ACC112 (cell line): ENCODE measurements at regions not wholly inside any gene's neighbourhood (a gene's known extent, or its start where the extent isn't known, plus 50 kb on each side); places are given as distances from the start of the nearest gene placed in this dataset.

Experiments
- H2AFZ ChIP-seq: fragments of 200-600 bp; sonication (generic); one replicate; pipeline ENCODE4 v1.6.0; 2017; ENCODE audit warnings: antibody characterized with exemption, low read length; ENCODE audit not compliant: unreplicated experiment
- H3K27ac ChIP-seq: fragments of 200-600 bp; sonication (generic); 2 replicates; pipeline ENCODE4 v1.5.1; 2014; ENCODE audit warnings: low read depth, mild to moderate bottlenecking, antibody characterized with exemption, low read length, moderate library complexity
- H3K27me3 ChIP-seq: fragments of 200-600 bp; sonication (generic); 2 replicates; pipeline ENCODE4 v1.6.1; 2014; ENCODE audit warnings: mild to moderate bottlenecking, antibody characterized with exemption, low read length, moderate library complexity, mixed read lengths; ENCODE audit not compliant: insufficient read depth
- H3K36me3 ChIP-seq: fragments of 200-600 bp; sonication (generic); 2 replicates; pipeline ENCODE4 v1.6.1; 2016; ENCODE audit warnings: mild to moderate bottlenecking, antibody characterized with exemption, low read length, moderate library complexity, mixed read lengths; ENCODE audit not compliant: insufficient read depth
- H3K4me1 ChIP-seq: fragments of 200-600 bp; sonication (generic); one replicate; pipeline ENCODE4 v1.6.1; 2016; ENCODE audit warnings: low read length, mixed read lengths; ENCODE audit not compliant: insufficient read depth, unreplicated experiment, control insufficient read depth
- H3K4me3 ChIP-seq: fragments of 200-600 bp; sonication (generic); 2 replicates; pipeline ENCODE4 v1.5.1; 2014; ENCODE audit warnings: mild to moderate bottlenecking, low read depth, low read length
- H3K79me2 ChIP-seq: fragments of 200-600 bp; sonication (generic); one replicate; pipeline ENCODE4 v1.6.0; 2016; ENCODE audit warnings: low read length; ENCODE audit not compliant: control insufficient read depth, unreplicated experiment, insufficient read depth

DNA sequence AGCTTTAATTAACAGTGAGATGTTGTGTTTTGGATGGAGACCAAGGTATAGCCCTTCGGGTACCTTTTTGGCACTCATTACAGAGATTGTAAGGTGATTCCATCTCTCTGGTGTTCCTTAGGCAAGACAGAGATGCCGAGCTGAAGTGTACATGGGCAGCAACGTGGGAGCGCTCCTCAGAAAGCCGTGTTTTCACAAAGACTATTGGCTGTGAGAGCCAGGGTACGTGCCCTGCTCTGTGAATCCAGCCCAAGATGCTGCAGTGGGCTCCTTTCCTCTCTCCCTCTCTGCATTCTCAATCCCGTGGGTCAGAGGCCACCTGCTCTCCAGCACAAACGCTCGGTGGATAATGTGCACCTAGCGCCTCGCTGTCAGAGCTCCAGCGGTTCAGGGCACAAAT, 203.0 kb upstream of the EPHA4 start:
- Histone ChIP-seq H3K79me2 (no peaks in the 10 kb centered on the region), H3K27me3 (no peaks in the 10 kb centered on the region), H3K27ac (no peak overlapping the region), H3K4me1 (peaks cover 14% of the 10 kb centered on the region), H2AFZ (no peak overlapping the region), H3K4me3 (no peak overlapping the region), H3K36me3 (no peaks in the 10 kb centered on the region)

- Histone ChIP-seq H3K4me3 (no peak overlapping the region), H3K27me3 (no peaks in the 10 kb centered on the region), H3K36me3 (no peaks in the 10 kb centered on the region), H2AFZ (no peak overlapping the region), H3K4me1 (peaks cover 4% of the 10 kb centered on the region), H3K27ac (no peak overlapping the region), H3K79me2 (no peaks in the 10 kb centered on the region)
These were observed 202.0 kb upstream of the EPHA4 start for GRCh38 chr2:221774136-221774535.

- no peaks in the 10 kb centered on the region for H3K27me3 ChIP-seq
- no peaks in the 10 kb centered on the region for H3K79me2 ChIP-seq
- no peak overlapping the region for H2AFZ ChIP-seq
- H3K36me3 ChIP-seq: no peaks in the 10 kb centered on the region
- peaks cover 7% of the 10 kb centered on the region for H3K4me1 ChIP-seq
- H3K4me3 ChIP-seq: no peak overlapping the region
- H3K27ac ChIP-seq: no peak overlapping the region
These were observed 199.2 kb upstream of the EPHA4 start for GRCh38 chr2:221771297-221771696.

DNA sequence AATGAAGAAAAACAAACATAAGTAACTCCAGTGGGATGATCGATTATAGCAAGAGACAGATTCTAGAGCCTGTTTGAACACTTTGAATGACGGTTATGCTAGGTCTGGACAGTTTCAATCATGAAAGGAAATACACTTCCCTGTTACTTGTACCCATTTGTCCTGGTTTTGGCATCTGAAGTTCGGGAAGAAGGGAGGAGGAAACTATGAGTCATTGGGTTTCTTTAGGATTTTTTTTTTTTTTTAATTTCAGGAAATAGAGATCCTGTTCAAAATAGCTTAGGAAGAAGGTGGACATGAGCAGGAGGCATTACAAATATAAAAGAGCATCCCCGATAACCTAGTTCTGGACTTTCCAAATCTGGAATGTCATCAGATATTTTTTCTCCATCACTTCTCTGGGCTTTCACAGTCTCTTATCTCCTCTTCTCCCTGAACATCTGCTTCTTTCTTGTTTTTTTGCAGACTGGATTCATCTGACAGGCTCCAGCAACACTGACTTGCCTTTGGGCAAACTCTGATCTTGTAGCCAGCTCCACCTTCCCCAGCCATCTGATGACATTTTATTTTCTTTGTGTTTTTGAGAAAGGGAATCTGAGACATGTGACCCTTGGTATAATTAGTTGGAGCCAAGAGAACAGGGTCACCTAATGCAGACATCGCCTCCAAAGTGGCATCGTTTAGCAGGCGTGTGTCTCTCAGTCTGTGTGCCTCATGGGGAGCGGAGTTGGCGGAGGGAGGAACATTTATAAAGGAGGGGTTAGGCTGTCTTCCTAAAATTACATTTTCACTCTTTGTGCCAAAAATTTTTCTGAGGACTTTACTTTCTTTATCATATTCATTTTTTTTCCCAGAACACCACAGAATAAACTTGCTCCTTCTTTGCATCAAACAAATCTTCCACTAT, 195.3 kb upstream of the EPHA4 start:
- Histone ChIP-seq H3K36me3 (no peaks in the 10 kb centered on the region), H3K4me1 (peaks cover 7% of the 10 kb centered on the region), H3K4me3 (no peak overlapping the region), H2AFZ (no peak overlapping the region), H3K79me2 (no peaks in the 10 kb centered on the region), H3K27ac (no peak overlapping the region), H3K27me3 (no peaks in the 10 kb centered on the region)

DNA sequence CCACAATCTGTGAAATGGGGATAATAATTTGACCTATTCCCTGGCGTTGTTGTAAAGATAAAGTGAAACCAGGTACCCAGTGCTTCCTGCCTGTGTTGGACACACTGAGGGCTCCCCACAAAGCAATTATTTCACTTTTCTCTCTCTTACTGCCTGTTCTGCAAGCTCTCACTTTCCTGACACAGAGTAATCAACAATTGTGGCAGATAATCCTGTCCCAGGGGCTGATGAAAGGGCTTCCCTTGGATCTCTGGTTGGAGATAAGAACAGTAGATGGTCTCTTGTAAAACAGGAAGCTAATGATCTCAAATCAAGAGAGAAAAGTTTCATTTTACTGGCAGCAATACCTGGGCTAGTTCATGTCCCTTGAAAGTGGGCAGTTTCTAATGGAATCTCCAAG, 190.4 kb upstream of the EPHA4 start:
- H2AFZ ChIP-seq: no peak overlapping the region
- H3K27ac ChIP-seq: no peak overlapping the region
- no peak overlapping the region for H3K4me3 ChIP-seq
- peaks cover 6% of the 10 kb centered on the region for H3K4me1 ChIP-seq
- no peaks in the 10 kb centered on the region for H3K79me2 ChIP-seq
- H3K36me3 ChIP-seq: no peaks in the 10 kb centered on the region
- H3K27me3 ChIP-seq: no peaks in the 10 kb centered on the region

DNA sequence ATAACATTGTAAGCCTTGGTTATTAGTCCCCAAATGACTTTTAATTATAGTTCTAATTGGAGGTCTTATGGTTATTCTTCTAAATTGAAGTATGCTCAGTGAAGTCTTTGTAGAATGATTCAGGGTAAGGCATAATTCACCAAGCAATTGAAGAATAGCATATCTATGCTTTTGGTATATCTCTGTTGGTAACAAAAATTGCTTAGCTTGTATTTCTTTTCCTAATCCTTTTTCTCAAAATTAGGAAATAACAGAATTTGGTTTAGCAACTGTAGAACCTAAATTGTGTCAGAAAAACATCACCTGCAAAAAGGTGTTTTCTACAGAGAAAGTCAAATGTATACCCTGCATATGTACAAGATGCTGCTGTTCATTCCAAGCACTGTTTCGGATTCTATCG, 189.2 kb upstream of the EPHA4 start:
- Histone ChIP-seq H3K27me3 (no peaks in the 10 kb centered on the region), H3K27ac (no peak overlapping the region), H3K4me1 (no peaks in the 10 kb centered on the region), H2AFZ (no peak overlapping the region), H3K79me2 (no peaks in the 10 kb centered on the region), H3K4me3 (no peak overlapping the region), H3K36me3 (no peaks in the 10 kb centered on the region)

- no peak overlapping the region for H3K27ac ChIP-seq
- no peak overlapping the region for H2AFZ ChIP-seq
These were observed 186.0 kb upstream of the EPHA4 start for GRCh38 chr2:221758076-221758475.

GRCh38 chr2:221753401-221753800, 181.3 kb upstream of the EPHA4 start:
- Histone ChIP-seq H3K4me3 (no peak overlapping the region), H3K36me3 (no peaks in the 10 kb centered on the region), H3K27me3 (no peaks in the 10 kb centered on the region)

More at GRCh38 chr2:221758076-221758475, 186.0 kb upstream of the EPHA4 start:
- Histone ChIP-seq H3K4me3 (no peak overlapping the region), H3K79me2 (no peaks in the 10 kb centered on the region), H3K4me1 (no peaks in the 10 kb centered on the region), H3K27me3 (no peaks in the 10 kb centered on the region), H3K36me3 (no peaks in the 10 kb centered on the region)

DNA sequence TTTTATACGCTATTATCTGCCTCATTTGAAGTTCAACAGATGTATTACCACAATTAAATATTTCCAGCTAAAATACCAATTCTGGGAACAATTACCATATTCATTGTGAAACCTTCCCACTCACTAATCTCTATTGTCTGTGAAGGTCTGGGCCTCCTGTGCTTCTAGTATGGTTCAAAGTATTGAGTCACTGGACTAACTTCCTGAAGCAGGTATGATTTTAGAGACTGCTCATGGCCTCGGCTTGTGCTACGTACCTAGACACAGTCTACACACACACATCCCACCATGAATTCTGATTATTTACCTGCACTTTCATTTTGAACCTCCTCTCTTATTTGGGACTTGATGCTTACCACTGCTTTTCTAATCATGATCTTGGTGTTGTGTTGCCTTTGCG, 180.7 kb upstream of the EPHA4 start:
- H3K4me1 ChIP-seq: no peaks in the 10 kb centered on the region
- no peaks in the 10 kb centered on the region for H3K79me2 ChIP-seq
- no peaks in the 10 kb centered on the region for H3K36me3 ChIP-seq
- H3K27me3 ChIP-seq: no peaks in the 10 kb centered on the region
- no peak overlapping the region for H3K4me3 ChIP-seq
- H3K27ac ChIP-seq: no peak overlapping the region
- no peak overlapping the region for H2AFZ ChIP-seq

More at GRCh38 chr2:221753401-221753800, 181.3 kb upstream of the EPHA4 start:
- Histone ChIP-seq H3K27ac (no peak overlapping the region), H2AFZ (no peak overlapping the region), H3K4me1 (no peaks in the 10 kb centered on the region), H3K79me2 (no peaks in the 10 kb centered on the region)

DNA sequence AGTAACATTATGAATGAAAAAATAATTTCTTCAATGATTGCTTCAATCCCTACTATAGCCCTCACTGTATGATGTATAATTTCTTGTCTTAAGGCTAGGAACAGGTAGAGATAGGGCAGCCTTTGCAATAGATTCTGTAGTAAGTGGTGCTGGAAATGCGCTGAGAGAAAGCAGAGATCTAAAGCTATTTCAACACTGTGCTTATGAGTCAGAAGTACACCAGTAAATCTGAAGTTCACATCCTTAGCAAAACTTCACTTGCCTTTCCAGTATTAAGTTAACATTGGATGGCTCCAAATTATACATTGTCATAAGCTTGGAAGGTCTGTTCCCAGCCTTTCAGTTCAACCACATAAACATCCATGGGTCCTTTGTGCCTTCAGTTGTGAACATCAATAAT, 178.2 kb upstream of the EPHA4 start:
- Histone ChIP-seq H3K27ac (no peak overlapping the region), H3K4me3 (no peak overlapping the region), H3K36me3 (no peaks in the 10 kb centered on the region), H3K4me1 (no peaks in the 10 kb centered on the region), H3K79me2 (no peaks in the 10 kb centered on the region), H2AFZ (no peak overlapping the region), H3K27me3 (no peaks in the 10 kb centered on the region)

- H3K27me3 ChIP-seq: no peaks in the 10 kb centered on the region
- H3K79me2 ChIP-seq: no peaks in the 10 kb centered on the region
- no peak overlapping the region for H3K27ac ChIP-seq
- H2AFZ ChIP-seq: no peak overlapping the region
- no peaks in the 10 kb centered on the region for H3K36me3 ChIP-seq
- H3K4me1 ChIP-seq: no peaks in the 10 kb centered on the region
- H3K4me3 ChIP-seq: no peak overlapping the region
These were observed 175.3 kb upstream of the EPHA4 start for GRCh38 chr2:221747289-221747972.
